Panc1 (cell line): ENCODE measurements at regions not wholly inside any gene's neighbourhood (a gene's known extent, or its start where the extent isn't known, plus 50 kb on each side); places are given as distances from the start of the nearest gene placed in this dataset.

Source experiments
- ATAC-seq: fragments of 200-7000 bp; cut with Tn5 transposase; 2 replicates; pipeline ENCODE4 v1.9.1; 2020; ENCODE audit warnings: mild to moderate bottlenecking, moderate library complexity
- BruUV-seq: library from RNA; stranded (reverse); fragments of 400-500 nt; replicated peaks from 2 replicates; lab custom pipeline; 2021; lab: Mats Ljungman, UMichigan
- CTCF ChIA-PET: fragments of 300-600 bp; sonication (Branson Sonifier 250); formaldehyde crosslinking; loops from one replicate; lab custom pipeline; 2022; ENCODE audit warnings: antibody characterized with exemption; lab: Charles Lee
- POLR2A ChIA-PET: fragments of 300-600 bp; sonication (Branson Sonifier 250); formaldehyde crosslinking; loops from one replicate; lab custom pipeline; 2022; ENCODE audit warnings: antibody characterized with exemption; lab: Charles Lee
- DNase-seq: peaks from one replicate; pipeline ENCODE4 v3.0.0-alpha.2; 2010; ENCODE audit warnings: low read depth, low spot score
- H3K27ac ChIP-seq: 2 replicates; pipeline ENCODE4 v1.5.1; 2011; ENCODE audit warnings: mild to moderate bottlenecking, low read length, inconsistent platforms
- H3K27me3 ChIP-seq: fragments of 200-500 bp; sonication (Bioruptor generic); 2 replicates; pipeline ENCODE4 v1.6.0; 2014; ENCODE audit warnings: low read length, inconsistent platforms; ENCODE audit not compliant: control insufficient read depth, insufficient read depth
- H3K36me3 ChIP-seq: fragments of 200-500 bp; sonication (Bioruptor generic); 2 replicates; pipeline ENCODE4 v1.5.1; 2014; ENCODE audit warnings: inconsistent platforms, mild to moderate bottlenecking, low read length, moderate library complexity; ENCODE audit not compliant: control insufficient read depth, insufficient read depth
- H3K4me1 ChIP-seq: 2 replicates; pipeline ENCODE4 v1.5.1; 2011; ENCODE audit warnings: inconsistent platforms, mild to moderate bottlenecking, low read length, moderate library complexity; ENCODE audit not compliant: control insufficient read depth, insufficient read depth
- H3K4me3 ChIP-seq, 2 experiments: 2 replicates each; pipeline ENCODE4 v1.5.1; 2011 to 2012; ENCODE audit warnings: low read depth in 2 of 2, low read length in 2 of 2, mild to moderate bottlenecking in 2 of 2, inconsistent platforms in 1 of 2, moderate library complexity in 1 of 2
- H3K9me3 ChIP-seq: fragments of 200-500 bp; sonication (Bioruptor generic); 2 replicates; pipeline ENCODE4 v1.5.1; 2014; ENCODE audit warnings: low read depth, mild to moderate bottlenecking, inconsistent platforms, low read length, moderate library complexity; ENCODE audit not compliant: control insufficient read depth, insufficient read depth
- CTCF ChIP-seq: fragments of 450-650 bp; IDR thresholded peaks from 2 replicates; pipeline ENCODE4 v1.5.1; 2017; ENCODE audit warnings: mild to moderate bottlenecking
- POLR2AphosphoS5 ChIP-seq: IDR thresholded peaks from 2 replicates; pipeline ENCODE4 v1.6.1; 2012; ENCODE audit warnings: mild to moderate bottlenecking, low read depth, low read length, moderate library complexity
- REST ChIP-seq, 2 experiments: IDR thresholded peaks; 2 replicates each; pipeline ENCODE4 v1.6.1; 2011 to 2012; ENCODE audit warnings: low read depth in 2 of 2, control low read depth in 1 of 2, low read length in 1 of 2, mild to moderate bottlenecking in 1 of 2, moderate library complexity in 1 of 2; ENCODE audit not compliant: insufficient read depth in 1 of 2
- SIN3A ChIP-seq: IDR thresholded peaks from 2 replicates; pipeline ENCODE4 v1.6.1; 2012; ENCODE audit warnings: low read depth, mild to moderate bottlenecking, low read length, moderate library complexity, borderline replicate concordance; ENCODE audit not compliant: insufficient read depth
- TCF7L2 ChIP-seq: IDR thresholded peaks from 2 replicates; pipeline ENCODE4 v1.6.1; 2011; ENCODE audit warnings: mild to moderate bottlenecking, low read depth, low read length, inconsistent platforms
- in situ Hi-C: cut with HindIII; loops from 2 replicates; pipeline ENCODE4 v1.10.0; 2016; ENCODE audit warnings: low sequenced_read_pairs, low pct_unique_long_range_greater_than_20kb
- intact Hi-C: fragments of 100-400 bp; cut with micrococcal nuclease; formaldehyde crosslinking; loops from one replicate; pipeline ENCODE4 v1.10.0; 2022; ENCODE audit not compliant: unreplicated experiment

- no TSS peak for BruUV-seq
Observed at GRCh38 chr17:54157542-54157941, 334.8 kb downstream of the KIF2B start.

GRCh38 chr17:54172096-54172984 is 349.6 kb downstream of the KIF2B start:
- in situ Hi-C loops: no loop called here
- H3K4me1 ChIP-seq: no peaks in the 10 kb centered on the region
- POLR2A ChIA-PET: no interaction called here
- no peaks in the 10 kb centered on the region for H3K36me3 ChIP-seq
- no peak for ATAC-seq
- H3K27ac ChIP-seq: no peak overlapping the region
- H3K4me3 ChIP-seq: no peak overlapping the region
- BruUV-seq: no TSS peak
- intact Hi-C loops: no loop called here
- no peaks in the 10 kb centered on the region for H3K27me3 ChIP-seq
- no peaks in the 10 kb centered on the region for H3K9me3 ChIP-seq
- DNase-seq: no peak
- CTCF ChIA-PET: no interaction called here
- TF ChIP-seq POLR2AphosphoS5: no peak
- peak; percentile 72 for TF ChIP-seq CTCF

More at GRCh38 chr17:54157542-54157941, 334.8 kb downstream of the KIF2B start:
- ChIA-PET CTCF (no interaction called here), POLR2A (no interaction called here)
- DNase-seq: no peak
- no peak for ATAC-seq
- in situ Hi-C loops (no loop called here), intact Hi-C loops (no loop called here)
- H3K27me3 ChIP-seq: no peaks in the 10 kb centered on the region
- no peaks in the 10 kb centered on the region for H3K36me3 ChIP-seq
- no peaks in the 10 kb centered on the region for H3K9me3 ChIP-seq
- no peak overlapping the region for H3K4me3 ChIP-seq
- H3K27ac ChIP-seq: no peak overlapping the region
- H3K4me1 ChIP-seq: no peaks in the 10 kb centered on the region
- TF ChIP-seq POLR2AphosphoS5: no peak
- no peak for TF ChIP-seq SIN3A
- TF ChIP-seq REST (IDR thresholded peaks at IDR 0.05; ENCODE audit: insufficient read depth in 1 of 2, low read depth in 2 of 2, low read length in 1 of 2): no peak
- TF ChIP-seq TCF7L2: no peak
- no peak for TF ChIP-seq CTCF
